Fibroblast of gingiva (primary cell): ENCODE measurements at regions not wholly inside any gene's neighbourhood (a gene's known extent, or its start where the extent isn't known, plus 50 kb on each side); places are given as distances from the start of the nearest gene placed in this dataset.
"Not testable (repeated sequence)": the region's sequence is repeated elsewhere in the genome, so short reads cannot be mapped to it uniquely, and the experiment has no call there.

Experiments used
- DNase-seq: peaks from one replicate; pipeline ENCODE4 v3.0.0-alpha.2; 2011; ENCODE audit warnings: low read depth

GRCh38 chr17:55909776-55910175 is 158.9 kb downstream of the PCTP start:
- no peak for DNase-seq

GRCh38 chr17:55911186-55911585 is 160.3 kb downstream of the PCTP start:
- no peak for DNase-seq

- no peak for DNase-seq
These were observed 174.6 kb downstream of the PCTP start for GRCh38 chr17:55925440-55925839.

DNA sequence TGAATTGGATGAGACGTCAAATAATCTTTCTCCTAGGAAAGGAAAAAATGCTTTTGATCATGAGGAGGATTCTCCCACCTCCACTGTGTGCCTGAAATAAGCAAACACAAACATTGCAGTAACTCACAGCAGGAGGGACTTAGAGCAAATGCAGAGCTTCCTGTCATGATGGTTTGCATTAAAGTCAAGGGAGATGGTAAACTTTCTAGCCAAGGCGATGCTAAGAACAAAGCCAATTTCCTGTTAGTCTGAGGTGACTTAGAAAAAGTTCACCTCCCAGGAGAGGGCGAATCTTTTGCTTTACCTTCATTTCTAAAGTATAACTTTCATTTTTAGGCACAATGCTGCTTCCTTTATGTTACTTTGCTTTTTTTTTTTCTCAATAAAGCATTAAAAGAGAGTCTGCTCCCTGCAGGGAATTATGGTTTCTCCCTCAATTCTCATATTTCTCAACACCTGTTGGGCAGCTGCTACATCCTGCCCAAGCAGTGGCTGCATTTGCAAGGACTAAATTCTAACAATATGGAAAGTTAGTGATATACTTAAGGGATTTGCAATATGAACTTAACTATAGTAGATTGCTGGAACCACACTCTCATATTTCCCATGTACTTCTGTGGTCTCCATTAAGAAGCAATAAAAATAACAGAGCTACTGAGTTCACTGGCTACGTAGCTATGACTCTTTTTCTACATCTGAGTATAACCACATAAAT is 175.6 kb downstream of the PCTP start:
- DNase-seq: no peak

DNA sequence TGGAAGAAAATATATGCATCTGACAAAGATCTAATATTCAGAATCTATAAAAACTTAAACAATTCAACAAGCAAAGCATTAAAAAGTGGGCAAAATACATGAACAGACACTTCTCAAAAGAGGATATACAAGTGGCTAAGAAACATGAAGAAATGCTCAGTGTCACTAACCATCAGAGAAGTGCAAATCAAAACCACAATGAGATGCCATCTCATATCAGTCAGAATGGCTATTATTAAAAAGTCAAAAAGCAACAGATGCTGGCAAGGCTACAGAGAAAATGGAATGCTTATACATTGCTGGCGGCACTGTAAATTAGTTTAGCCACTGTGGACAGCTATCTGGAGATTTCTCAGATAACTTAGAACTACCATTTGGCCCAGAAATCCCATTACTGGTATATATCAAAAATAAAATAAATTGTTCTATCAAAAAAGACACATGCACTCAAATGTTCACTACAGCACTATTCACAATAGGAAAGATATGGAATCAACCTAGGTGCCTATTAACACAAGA is 179.5 kb downstream of the PCTP start:
- DNase-seq: no peak

GRCh38 chr17:55931446-55931845 is 180.6 kb downstream of the PCTP start:
- no peak for DNase-seq

- no peak for DNase-seq
These were observed 182.1 kb downstream of the PCTP start for GRCh38 chr17:55932973-55933372.

DNA sequence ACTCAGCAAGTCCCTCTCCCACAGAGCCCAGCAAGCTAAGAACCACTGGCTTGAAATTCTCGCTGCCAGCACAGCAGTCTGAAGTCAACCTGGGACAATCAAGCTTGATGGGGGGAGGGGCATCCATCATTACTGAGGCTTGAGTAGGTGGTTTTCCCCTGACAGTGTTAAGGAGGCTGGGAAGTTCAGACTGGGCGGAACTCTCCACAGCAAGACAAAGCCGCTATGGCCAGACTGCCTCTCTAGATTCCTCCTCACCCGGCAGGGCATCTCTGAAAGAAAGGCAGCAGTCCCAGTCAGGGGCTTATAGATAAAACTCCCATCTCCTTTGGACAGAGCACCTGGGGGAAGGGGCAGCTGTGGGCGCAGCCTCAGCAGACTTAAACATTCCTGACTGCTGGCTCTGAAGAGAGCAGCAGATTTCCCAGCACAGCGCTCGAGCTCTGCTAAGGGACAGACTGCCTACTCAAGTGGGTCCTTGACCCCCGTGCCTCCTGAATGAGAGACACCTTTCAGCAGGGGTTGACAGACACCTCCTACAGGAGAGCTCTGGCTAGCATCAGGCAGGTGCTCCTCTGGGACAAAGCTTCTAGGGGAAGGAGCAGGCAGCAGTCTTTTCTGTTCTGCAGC is 188.4 kb downstream of the PCTP start:
- not testable (repeated sequence) for DNase-seq

GRCh38 chr17:55959756-55960155 is 193.5 kb upstream of the ANKFN1 start:
- no peak for DNase-seq

DNA sequence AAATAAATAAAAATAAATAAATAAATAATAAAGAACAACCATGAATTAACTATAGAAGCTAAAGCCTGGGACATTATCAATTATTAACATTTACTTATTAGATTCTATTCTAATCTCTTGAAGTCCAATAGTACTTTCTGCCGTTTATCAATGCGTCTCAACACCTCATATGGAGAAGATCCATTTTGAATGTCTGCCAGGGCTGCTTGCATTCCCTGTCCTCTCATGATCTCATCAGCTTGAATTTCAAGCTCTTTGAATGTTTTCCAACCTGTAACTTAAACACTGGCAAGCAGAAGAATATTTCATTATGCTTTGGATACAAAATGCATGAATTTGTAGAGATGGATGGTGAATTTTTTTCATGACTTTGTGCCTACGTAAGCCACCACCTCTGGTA is 191.9 kb upstream of the ANKFN1 start:
- DNase-seq: no peak

DNA sequence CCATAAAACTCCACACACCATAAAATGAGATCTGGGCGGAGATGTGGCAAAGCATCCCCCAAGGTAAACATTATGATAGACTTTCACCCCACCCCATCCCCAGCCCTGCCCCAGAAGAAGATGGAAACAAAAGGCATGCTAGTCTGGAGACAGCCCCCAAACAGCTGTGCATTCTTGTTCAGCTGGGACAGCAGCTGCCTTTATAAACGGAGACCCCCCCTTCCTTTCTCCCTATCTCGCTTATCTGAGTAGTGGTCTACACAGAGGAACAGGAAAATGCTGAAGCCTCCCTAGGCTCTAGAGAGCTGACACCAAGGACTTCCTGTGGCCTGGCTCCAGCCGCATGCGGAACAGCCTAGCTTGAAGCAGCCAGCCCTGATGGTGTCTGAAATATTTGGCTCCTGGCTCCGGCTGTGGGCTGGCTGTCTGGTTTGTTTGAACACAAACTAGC is 190.3 kb upstream of the ANKFN1 start:
- no peak for DNase-seq

GRCh38 chr17:55964191-55964590 is 189.1 kb upstream of the ANKFN1 start:
- DNase-seq: no peak

- DNase-seq: no peak
These were observed 188.2 kb upstream of the ANKFN1 start for GRCh38 chr17:55965051-55965450.

- DNase-seq: no peak
These were observed 183.5 kb upstream of the ANKFN1 start for GRCh38 chr17:55969562-55970324.

- DNase-seq: peak; percentile 2
These were observed 174.7 kb upstream of the ANKFN1 start for GRCh38 chr17:55978578-55978977.

GRCh38 chr17:55983096-55983495 is 170.2 kb upstream of the ANKFN1 start:
- DNase-seq: no peak

DNA sequence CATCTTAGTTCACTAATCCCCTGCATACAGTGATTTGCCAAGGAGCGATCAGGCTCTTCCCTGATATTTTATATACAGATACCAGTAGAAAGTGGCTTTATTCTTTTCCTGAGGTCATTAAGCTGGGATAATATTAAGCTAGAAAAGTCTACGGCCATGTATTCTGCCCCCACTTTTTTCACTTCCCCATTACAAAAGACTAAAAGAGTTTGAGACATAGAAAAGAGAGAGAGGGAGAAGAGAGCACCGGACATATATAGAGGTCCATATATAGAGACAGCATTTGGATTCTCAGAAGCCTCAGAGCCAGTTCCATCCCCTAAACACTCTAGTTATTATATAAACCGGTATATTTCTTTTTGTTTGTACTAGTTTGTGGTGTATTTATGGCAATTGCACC is 166.5 kb upstream of the ANKFN1 start:
- DNase-seq: no peak

- DNase-seq: no peak
These were observed 164.4 kb upstream of the ANKFN1 start for GRCh38 chr17:55988861-55989260.

DNA sequence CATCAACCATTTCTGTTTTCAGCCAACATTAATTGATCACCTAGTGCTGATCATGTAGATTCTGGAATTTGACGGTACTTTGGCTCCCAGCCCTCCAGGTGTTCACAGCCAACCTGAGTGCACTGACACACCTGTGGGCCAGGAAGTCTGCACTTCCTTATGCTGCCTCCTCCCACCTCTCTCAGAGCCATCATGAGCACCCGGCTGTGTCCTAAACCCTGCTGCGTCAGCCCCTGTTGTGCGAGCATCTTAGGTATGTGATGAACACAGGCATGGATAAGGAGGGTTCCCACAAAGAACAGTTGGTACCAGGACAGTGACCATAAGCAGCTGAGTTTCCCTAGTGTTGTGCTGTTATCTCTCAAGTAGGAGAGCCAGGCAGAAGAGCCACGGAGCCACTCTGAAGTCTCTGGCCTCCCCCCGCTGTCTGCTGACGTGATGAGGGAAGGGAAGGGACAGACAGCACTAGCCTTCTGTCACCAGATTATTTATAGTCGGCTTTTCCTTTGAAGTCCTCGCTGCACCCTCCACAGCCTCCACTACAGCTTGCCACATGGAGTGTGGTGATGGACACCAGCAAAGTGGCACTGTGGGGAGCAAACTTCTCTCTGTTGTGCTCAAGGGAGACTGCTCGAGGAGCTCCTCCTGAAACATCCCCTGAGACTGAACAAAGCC is 162.8 kb upstream of the ANKFN1 start:
- DNase-seq: no peak

DNA sequence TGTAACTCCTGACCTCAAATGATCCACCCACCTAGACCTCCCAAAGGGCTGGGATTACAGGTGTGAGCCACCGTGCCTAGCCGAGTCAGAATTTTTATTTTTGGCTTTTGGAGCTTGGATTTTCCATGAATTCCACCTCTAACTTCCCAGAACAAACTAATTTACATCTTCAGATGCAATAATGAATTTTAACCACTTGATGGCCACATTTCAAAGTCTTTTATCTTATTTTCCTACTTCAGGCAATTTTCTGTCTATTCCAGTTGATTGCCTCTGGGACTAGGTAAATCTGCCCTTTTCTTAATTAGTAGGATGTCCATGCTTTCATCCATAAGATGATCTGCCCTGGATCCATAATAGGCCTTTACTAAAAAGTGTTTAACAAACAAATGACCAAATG is 156.4 kb upstream of the ANKFN1 start:
- no peak for DNase-seq

DNA sequence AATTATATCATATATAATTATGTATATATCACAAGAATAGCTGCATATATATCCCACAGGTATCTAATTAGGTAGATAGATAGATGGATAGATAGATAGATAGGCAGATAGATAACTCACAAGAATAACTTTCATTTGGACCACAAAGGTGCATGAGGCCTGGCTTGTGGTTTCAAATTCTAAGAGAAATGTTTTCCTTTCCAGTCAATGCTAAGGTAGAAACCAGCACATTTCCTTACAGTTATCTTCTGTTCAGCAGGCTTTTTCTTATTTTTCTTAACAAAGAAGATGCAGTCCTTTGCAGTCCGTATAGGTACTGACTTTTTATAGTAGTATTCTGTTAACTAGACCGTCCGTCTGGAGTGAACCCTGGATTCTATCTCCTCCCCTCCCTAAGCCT is 152.9 kb upstream of the ANKFN1 start:
- no peak for DNase-seq

DNA sequence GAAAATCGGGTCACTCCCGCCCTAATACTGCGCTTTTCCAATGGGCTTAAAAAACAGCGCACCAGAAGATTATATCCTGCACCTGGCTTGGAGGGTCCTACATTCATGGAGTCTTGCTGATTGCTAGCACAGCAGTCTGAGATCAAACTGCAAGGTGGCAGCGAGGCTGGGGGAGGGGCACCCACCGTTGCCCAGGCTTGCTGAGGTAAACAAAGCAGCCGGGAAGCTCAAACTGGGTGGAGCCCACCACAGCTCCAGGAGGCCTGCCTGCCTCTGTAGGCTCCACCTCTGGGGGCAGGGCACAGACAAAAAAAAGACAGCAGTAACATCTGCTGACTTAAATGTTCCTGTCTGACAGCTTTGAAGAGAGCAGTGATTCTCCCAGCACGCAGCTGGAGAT is 150.6 kb upstream of the ANKFN1 start:
- not testable (repeated sequence) for DNase-seq
